Osteoblast (primary cell): ENCODE measurements at regions not wholly inside any gene's neighbourhood (a gene's known extent, or its start where the extent isn't known, plus 50 kb on each side); places are given as distances from the start of the nearest gene placed in this dataset.

Experiments used
- DNase-seq: peaks from one replicate; pipeline ENCODE4 v3.0.0; 2011; ENCODE audit warnings: low spot score, mixed read lengths; ENCODE audit not compliant: insufficient read length; ENCODE audit errors: missing footprints
- H2AFZ ChIP-seq: 2 replicates; pipeline ENCODE4 v1.6.0; 2011; ENCODE audit warnings: mild to moderate bottlenecking, low read length
- H3K27ac ChIP-seq: 2 replicates; pipeline ENCODE4 v1.5.1; 2011; ENCODE audit warnings: mild to moderate bottlenecking, low read depth, low read length, moderate library complexity
- H3K27me3 ChIP-seq: 2 replicates; pipeline ENCODE4 v1.6.0; 2012; ENCODE audit warnings: mild to moderate bottlenecking, control low read depth, inconsistent platforms, low read length, moderate library complexity; ENCODE audit not compliant: insufficient read depth
- H3K36me3 ChIP-seq: 2 replicates; pipeline ENCODE4 v1.5.1; 2011; ENCODE audit warnings: mild to moderate bottlenecking, low read length, control low read depth, moderate library complexity; ENCODE audit not compliant: insufficient read depth
- H3K4me1 ChIP-seq: 2 replicates; pipeline ENCODE4 v1.5.1; 2011; ENCODE audit warnings: mild to moderate bottlenecking, low read length, control low read depth, moderate library complexity; ENCODE audit not compliant: insufficient read depth
- H3K4me2 ChIP-seq: 2 replicates; pipeline ENCODE4 v1.6.0; 2011; ENCODE audit warnings: mild to moderate bottlenecking, low read length; ENCODE audit not compliant: insufficient read depth
- H3K4me3 ChIP-seq: fragments of 200-600 bp; sonication (generic); 3 replicates; pipeline ENCODE4 v1.5.1; 2012; ENCODE audit warnings: mild to moderate bottlenecking, low read length, inconsistent platforms; ENCODE audit not compliant: insufficient read depth
- H3K79me2 ChIP-seq: 2 replicates; pipeline ENCODE4 v1.6.0; 2012; ENCODE audit warnings: mild to moderate bottlenecking, low read length, control low read depth, inconsistent platforms; ENCODE audit not compliant: insufficient read depth
- H3K9me3 ChIP-seq: 2 replicates; pipeline ENCODE4 v1.5.1; 2011; ENCODE audit warnings: low read depth, low read length, control low read depth
- H4K20me1 ChIP-seq: 2 replicates; pipeline ENCODE4 v1.6.0; 2012; ENCODE audit warnings: mild to moderate bottlenecking, low read length, control low read depth; ENCODE audit not compliant: insufficient read depth
- TF ChIP-seq, protein P1 (sequence below): IDR thresholded peaks from 2 replicates; pipeline ENCODE4 v1.5.1; 2011; ENCODE audit warnings: mild to moderate bottlenecking, low read depth, low read length, moderate library complexity; ENCODE audit errors: extremely low read depth

DNA sequence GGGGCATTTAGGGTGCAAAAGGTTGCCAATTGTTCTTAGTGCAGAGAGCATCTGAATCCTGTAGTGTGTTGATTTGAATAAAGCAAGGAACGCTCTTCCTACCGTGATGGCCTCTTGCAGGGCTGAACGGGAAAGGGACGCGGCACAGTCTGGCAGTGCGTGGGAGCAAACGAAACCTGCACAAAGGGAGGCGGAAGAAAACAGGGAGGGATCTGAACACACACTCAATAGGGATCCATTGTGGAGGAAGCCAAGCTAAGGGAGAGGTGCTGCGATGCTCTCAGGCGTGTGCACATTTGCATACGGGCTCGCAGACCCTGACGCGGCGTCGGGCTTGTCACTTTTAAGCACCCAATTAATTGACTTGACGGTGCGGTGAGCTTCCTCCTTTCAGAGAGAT, 414.0 kb upstream of the IRX1 start:
- H3K79me2 ChIP-seq = no peaks in the 10 kb centered on the region
- no peaks in the 10 kb centered on the region for H3K36me3 ChIP-seq
- no peak overlapping the region for H3K4me2 ChIP-seq
- DNase-seq = no peak
- H3K27me3 ChIP-seq = no peaks in the 10 kb centered on the region
- H2AFZ ChIP-seq = no peak overlapping the region
- no peaks in the 10 kb centered on the region for H4K20me1 ChIP-seq
- no peak overlapping the region for H3K27ac ChIP-seq
- H3K4me3 ChIP-seq = no peak overlapping the region
- TF ChIP-seq, protein P1, sequence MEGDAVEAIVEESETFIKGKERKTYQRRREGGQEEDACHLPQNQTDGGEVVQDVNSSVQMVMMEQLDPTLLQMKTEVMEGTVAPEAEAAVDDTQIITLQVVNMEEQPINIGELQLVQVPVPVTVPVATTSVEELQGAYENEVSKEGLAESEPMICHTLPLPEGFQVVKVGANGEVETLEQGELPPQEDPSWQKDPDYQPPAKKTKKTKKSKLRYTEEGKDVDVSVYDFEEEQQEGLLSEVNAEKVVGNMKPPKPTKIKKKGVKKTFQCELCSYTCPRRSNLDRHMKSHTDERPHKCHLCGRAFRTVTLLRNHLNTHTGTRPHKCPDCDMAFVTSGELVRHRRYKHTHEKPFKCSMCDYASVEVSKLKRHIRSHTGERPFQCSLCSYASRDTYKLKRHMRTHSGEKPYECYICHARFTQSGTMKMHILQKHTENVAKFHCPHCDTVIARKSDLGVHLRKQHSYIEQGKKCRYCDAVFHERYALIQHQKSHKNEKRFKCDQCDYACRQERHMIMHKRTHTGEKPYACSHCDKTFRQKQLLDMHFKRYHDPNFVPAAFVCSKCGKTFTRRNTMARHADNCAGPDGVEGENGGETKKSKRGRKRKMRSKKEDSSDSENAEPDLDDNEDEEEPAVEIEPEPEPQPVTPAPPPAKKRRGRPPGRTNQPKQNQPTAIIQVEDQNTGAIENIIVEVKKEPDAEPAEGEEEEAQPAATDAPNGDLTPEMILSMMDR = no peak
- no peaks in the 10 kb centered on the region for H3K4me1 ChIP-seq
- no peaks in the 10 kb centered on the region for H3K9me3 ChIP-seq

GRCh38 chr5:3180636-3181035, 415.0 kb upstream of the IRX1 start:
- H3K79me2 ChIP-seq = no peaks in the 10 kb centered on the region
- TF ChIP-seq, protein P1 = no peak
- H3K4me2 ChIP-seq = no peak overlapping the region
- H4K20me1 ChIP-seq = no peaks in the 10 kb centered on the region
- H3K36me3 ChIP-seq = no peaks in the 10 kb centered on the region
- no peaks in the 10 kb centered on the region for H3K27me3 ChIP-seq
- no peak overlapping the region for H2AFZ ChIP-seq
- no peak for DNase-seq
- no peaks in the 10 kb centered on the region for H3K9me3 ChIP-seq
- H3K27ac ChIP-seq = no peak overlapping the region
- no peaks in the 10 kb centered on the region for H3K4me1 ChIP-seq
- H3K4me3 ChIP-seq = no peak overlapping the region

DNA sequence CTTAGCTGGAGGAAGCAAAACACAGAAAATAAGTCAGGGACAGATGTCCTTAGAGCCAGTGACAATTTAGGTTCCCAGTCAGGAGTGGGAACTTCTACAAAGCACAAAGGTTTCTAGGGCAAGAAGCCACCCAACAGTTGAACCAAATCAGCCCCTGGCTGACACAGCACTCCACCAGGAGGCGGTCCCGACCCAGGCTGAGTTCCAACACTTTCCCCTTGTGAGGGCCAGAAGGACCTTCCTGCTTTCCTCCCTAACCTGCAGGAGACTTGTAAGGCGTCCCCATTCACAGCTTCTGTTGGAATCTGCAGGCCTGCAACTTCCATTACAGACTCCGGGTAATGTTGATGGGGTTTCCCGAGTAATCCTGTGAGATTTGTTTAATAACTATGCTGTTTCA, 416.4 kb upstream of the IRX1 start:
- DNase-seq = no peak
- Histone ChIP-seq H3K4me1 (no peaks in the 10 kb centered on the region), H3K4me2 (no peak overlapping the region), H3K27ac (no peak overlapping the region), H2AFZ (no peak overlapping the region), H3K27me3 (no peaks in the 10 kb centered on the region), H3K36me3 (no peaks in the 10 kb centered on the region), H3K79me2 (no peaks in the 10 kb centered on the region), H3K9me3 (no peaks in the 10 kb centered on the region), H3K4me3 (no peak overlapping the region), H4K20me1 (no peaks in the 10 kb centered on the region)
- TF ChIP-seq, protein P1 = no peak

DNA sequence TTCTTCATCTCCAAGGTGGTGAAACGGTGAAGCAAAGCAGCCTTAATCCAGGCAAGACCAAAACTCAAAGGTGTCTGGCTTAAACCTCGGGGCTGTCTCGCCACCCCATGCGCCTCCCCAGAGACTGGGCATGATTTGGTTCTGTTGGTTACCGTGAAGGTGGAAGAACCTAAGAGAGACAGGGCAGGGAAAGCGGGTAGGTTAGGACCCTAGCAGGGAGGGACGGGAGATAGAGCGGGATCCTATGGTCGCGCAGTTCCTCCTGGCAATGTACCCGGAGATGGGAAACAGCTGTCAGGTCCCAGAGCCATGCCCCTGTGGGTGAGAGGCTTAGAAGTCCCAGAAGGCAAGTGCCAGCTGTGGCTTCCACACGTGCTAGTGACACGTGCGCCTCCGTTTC, 418.3 kb upstream of the IRX1 start:
- no peaks in the 10 kb centered on the region for H3K4me1 ChIP-seq
- H3K79me2 ChIP-seq = no peaks in the 10 kb centered on the region
- no peaks in the 10 kb centered on the region for H3K36me3 ChIP-seq
- no peak for DNase-seq
- H3K9me3 ChIP-seq = no peaks in the 10 kb centered on the region
- H4K20me1 ChIP-seq = no peaks in the 10 kb centered on the region
- no peak overlapping the region for H3K4me3 ChIP-seq
- H2AFZ ChIP-seq = no peak overlapping the region
- no peak overlapping the region for H3K4me2 ChIP-seq
- H3K27ac ChIP-seq = no peak overlapping the region
- TF ChIP-seq, protein P1 = no peak
- no peaks in the 10 kb centered on the region for H3K27me3 ChIP-seq
